ENCODE measurements at regions not wholly inside any gene's neighbourhood (a gene's known extent, or its start where the extent isn't known, plus 50 kb on each side); places are given as distances from the start of the nearest gene placed in this dataset.

DNA sequence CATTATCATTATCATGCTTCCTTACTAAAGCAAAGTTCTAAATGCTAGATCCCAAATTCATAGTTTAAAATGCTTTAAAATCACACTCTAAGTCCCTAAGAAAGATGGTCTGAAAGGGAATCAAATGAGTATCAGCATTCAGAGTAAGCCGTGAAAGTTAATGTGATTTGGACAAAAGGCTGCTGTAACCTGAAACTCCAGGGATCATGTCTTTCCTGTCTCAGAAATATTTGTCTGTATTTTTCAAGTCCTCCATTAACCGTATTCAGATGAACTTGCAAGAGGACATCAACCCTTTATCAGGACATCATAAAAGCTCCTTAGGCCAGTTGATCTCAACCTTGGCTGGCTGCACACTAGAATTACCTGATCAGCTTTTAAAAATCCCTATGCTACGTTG lies 324.3 kb upstream of the PKDCC start:
- Histone ChIP-seq H3K4me1 (ENCODE audit: low read depth) (no peaks in the 10 kb centered on the region), H3K9me3 (no peaks in the 10 kb centered on the region), H3K36me3 (ENCODE audit: low read depth) (no peaks in the 10 kb centered on the region), H3K4me3 (no peak overlapping the region)
- no peak for DNase-seq
- intact Hi-C loops (cut with DNase I, micrococcal nuclease): no loop called here
- no peak for ATAC-seq
- TF ChIP-seq, protein P1, sequence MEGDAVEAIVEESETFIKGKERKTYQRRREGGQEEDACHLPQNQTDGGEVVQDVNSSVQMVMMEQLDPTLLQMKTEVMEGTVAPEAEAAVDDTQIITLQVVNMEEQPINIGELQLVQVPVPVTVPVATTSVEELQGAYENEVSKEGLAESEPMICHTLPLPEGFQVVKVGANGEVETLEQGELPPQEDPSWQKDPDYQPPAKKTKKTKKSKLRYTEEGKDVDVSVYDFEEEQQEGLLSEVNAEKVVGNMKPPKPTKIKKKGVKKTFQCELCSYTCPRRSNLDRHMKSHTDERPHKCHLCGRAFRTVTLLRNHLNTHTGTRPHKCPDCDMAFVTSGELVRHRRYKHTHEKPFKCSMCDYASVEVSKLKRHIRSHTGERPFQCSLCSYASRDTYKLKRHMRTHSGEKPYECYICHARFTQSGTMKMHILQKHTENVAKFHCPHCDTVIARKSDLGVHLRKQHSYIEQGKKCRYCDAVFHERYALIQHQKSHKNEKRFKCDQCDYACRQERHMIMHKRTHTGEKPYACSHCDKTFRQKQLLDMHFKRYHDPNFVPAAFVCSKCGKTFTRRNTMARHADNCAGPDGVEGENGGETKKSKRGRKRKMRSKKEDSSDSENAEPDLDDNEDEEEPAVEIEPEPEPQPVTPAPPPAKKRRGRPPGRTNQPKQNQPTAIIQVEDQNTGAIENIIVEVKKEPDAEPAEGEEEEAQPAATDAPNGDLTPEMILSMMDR (IDR thresholded peaks at IDR 0.05): no peak

DNA sequence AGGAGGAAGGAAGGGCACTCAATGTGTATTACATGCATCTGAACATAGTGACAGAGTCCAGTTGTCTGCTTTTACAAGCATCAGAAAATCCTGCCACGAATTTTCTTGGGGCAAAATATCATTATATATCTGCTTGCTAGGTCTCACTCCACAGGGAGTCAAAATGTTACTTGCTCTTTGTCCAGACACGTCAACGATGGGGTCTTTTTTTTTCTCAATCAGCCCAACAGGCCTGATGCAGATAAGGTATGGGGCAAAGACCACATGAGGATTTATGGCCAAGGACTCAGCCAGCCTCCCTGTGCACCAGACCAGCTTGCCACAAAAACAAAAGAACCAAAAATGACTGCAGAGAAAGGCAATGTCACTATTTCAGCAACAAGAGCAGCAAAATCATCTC lies 323.4 kb upstream of the PKDCC start:
- Histone ChIP-seq H3K36me3 (ENCODE audit: low read depth) (no peaks in the 10 kb centered on the region), H3K4me1 (ENCODE audit: low read depth) (no peaks in the 10 kb centered on the region), H3K4me3 (no peak overlapping the region), H3K9me3 (no peaks in the 10 kb centered on the region)
- no peak for DNase-seq
- TF ChIP-seq, protein P1 (IDR thresholded peaks at IDR 0.05): no peak
- ATAC-seq: no peak
- intact Hi-C loops (cut with DNase I, micrococcal nuclease): no loop called here

GRCh38 chr2:41725901-41726300 lies 321.9 kb upstream of the PKDCC start:
- no peaks in the 10 kb centered on the region for H3K9me3 ChIP-seq
- no peaks in the 10 kb centered on the region for H3K36me3 ChIP-seq (ENCODE audit: low read depth)
- no peak for DNase-seq
- H3K4me3 ChIP-seq: no peak overlapping the region
- no peak for ATAC-seq
- TF ChIP-seq, protein P1 (IDR thresholded peaks at IDR 0.05): no peak
- H3K4me1 ChIP-seq (ENCODE audit: low read depth): no peaks in the 10 kb centered on the region
- intact Hi-C loops (cut with DNase I, micrococcal nuclease): no loop called here

GRCh38 chr2:41726364-41726763 lies 321.5 kb upstream of the PKDCC start:
- no peaks in the 10 kb centered on the region for H3K9me3 ChIP-seq
- no peaks in the 10 kb centered on the region for H3K4me1 ChIP-seq (ENCODE audit: low read depth)
- no peak for ATAC-seq
- H3K36me3 ChIP-seq (ENCODE audit: low read depth): no peaks in the 10 kb centered on the region
- intact Hi-C loops (cut with DNase I, micrococcal nuclease): no loop called here
- H3K4me3 ChIP-seq: no peak overlapping the region
- TF ChIP-seq, protein P1 (IDR thresholded peaks at IDR 0.05): no peak
- no peak for DNase-seq

DNA sequence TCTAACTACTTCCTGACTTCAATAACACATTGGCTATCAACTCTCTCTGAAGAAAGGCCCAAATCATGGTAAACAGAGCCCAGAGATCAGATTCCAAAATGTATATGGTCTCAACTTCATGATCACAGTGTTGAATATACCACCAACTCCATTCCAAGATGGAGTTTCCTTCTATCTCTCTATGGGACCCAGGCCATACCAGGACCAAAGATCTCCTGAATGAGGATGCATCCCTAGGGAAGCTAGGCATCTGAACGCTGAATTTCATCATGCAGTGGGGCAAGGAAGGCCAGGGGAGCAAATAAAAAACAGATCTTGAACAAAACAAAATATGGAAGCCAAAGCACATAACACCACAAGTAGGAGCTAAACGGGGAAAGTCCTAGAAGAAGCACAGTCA lies 320.7 kb upstream of the PKDCC start:
- DNase-seq (no peak), ATAC-seq (no peak)
- Histone ChIP-seq H3K36me3 (ENCODE audit: low read depth) (no peaks in the 10 kb centered on the region), H3K4me1 (ENCODE audit: low read depth) (no peaks in the 10 kb centered on the region), H3K4me3 (no peak overlapping the region), H3K9me3 (no peaks in the 10 kb centered on the region)
- intact Hi-C loops (cut with DNase I, micrococcal nuclease): no loop called here
- TF ChIP-seq, protein P1 (IDR thresholded peaks at IDR 0.05): no peak

GRCh38 chr2:41727711-41728110 lies 320.1 kb upstream of the PKDCC start:
- Histone ChIP-seq H3K36me3 (ENCODE audit: low read depth) (no peaks in the 10 kb centered on the region), H3K9me3 (no peaks in the 10 kb centered on the region), H3K4me1 (ENCODE audit: low read depth) (no peaks in the 10 kb centered on the region), H3K4me3 (no peak overlapping the region)
- DNase-seq: no peak
- intact Hi-C loops (cut with DNase I, micrococcal nuclease): no loop called here
- TF ChIP-seq, protein P1 (IDR thresholded peaks at IDR 0.05): no peak
- ATAC-seq: no peak
